ENCODE measurements at regions not wholly inside any gene's neighbourhood (a gene's known extent, or its start where the extent isn't known, plus 50 kb on each side); places are given as distances from the start of the nearest gene placed in this dataset.
"Not testable (repeated sequence)": the region's sequence is repeated elsewhere in the genome, so short reads cannot be mapped to it uniquely, and the experiment has no call there.

GRCh38 chr6:3900744-3901336 is 51.7 kb downstream of the FAM50B start:
- DNase-seq, result no peak

- no peak for DNase-seq
These were observed 53.9 kb downstream of the FAM50B start for GRCh38 chr6:3902871-3903648.

GRCh38 chr6:3904518-3904917 is 55.3 kb downstream of the FAM50B start:
- DNase-seq, result no peak

- DNase-seq, result no peak
These were observed 57.0 kb downstream of the FAM50B start for GRCh38 chr6:3905945-3906845.

GRCh38 chr6:3906846-3907151 is 57.6 kb downstream of the FAM50B start:
- no peak for DNase-seq

GRCh38 chr6:3908223-3908622 is 59.0 kb downstream of the FAM50B start:
- DNase-seq, result no peak

GRCh38 chr6:3908961-3909360 is 59.8 kb downstream of the FAM50B start:
- DNase-seq, result no peak

- DNase-seq, result no peak
These were observed 61.0 kb downstream of the FAM50B start for GRCh38 chr6:3910106-3910663.

- DNase-seq, result no peak
These were observed 62.0 kb downstream of the FAM50B start for GRCh38 chr6:3911130-3911529.

- no peak for DNase-seq
These were observed 62.6 kb downstream of the FAM50B start for GRCh38 chr6:3911614-3912336.

GRCh38 chr6:3912361-3913076 is 63.3 kb downstream of the FAM50B start:
- DNase-seq, result no peak

- DNase-seq, result no peak
These were observed 64.1 kb downstream of the FAM50B start for GRCh38 chr6:3913077-3913957.

GRCh38 chr6:3913958-3914337 is 64.8 kb downstream of the FAM50B start:
- no peak for DNase-seq

GRCh38 chr6:3915076-3915791 is 66.1 kb downstream of the FAM50B start:
- DNase-seq, result peak; percentile 38

- DNase-seq, result no peak
These were observed 67.0 kb downstream of the FAM50B start for GRCh38 chr6:3916211-3916610.

- DNase-seq, result not testable (repeated sequence)
These were observed 67.6 kb downstream of the FAM50B start for GRCh38 chr6:3916749-3917148.

- no peak for DNase-seq
These were observed 69.3 kb downstream of the FAM50B start for GRCh38 chr6:3918469-3918868.

GRCh38 chr6:3919130-3919628 is 70.0 kb downstream of the FAM50B start:
- no peak for DNase-seq

- no peak for DNase-seq
These were observed 70.7 kb downstream of the FAM50B start for GRCh38 chr6:3919849-3920248.

GRCh38 chr6:3920321-3920720 is 71.1 kb downstream of the FAM50B start:
- no peak for DNase-seq

Data from CD4-positive, alpha-beta T cell treated with Interleukin-4 for 4 hours (primary cell).